DMS53 treated with DMSO at 0.1 percent for 48 hours (cell line): ENCODE measurements at regions not wholly inside any gene's neighbourhood (a gene's known extent, or its start where the extent isn't known, plus 50 kb on each side); places are given as distances from the start of the nearest gene placed in this dataset.
A peak's percentile ranks its signal among the peaks of the same experiment; 100 is the strongest.
"Not testable (repeated sequence)": the region's sequence is repeated elsewhere in the genome, so short reads cannot be mapped to it uniquely, and the experiment has no call there.

Experiments
- DNase-seq: peaks from one replicate; lab custom pipeline; 2025; ENCODE audit not compliant: unreplicated experiment; lab: John Stamatoyannopoulos, UW

- no peak for DNase-seq
These were observed 212.0 kb upstream of the IGFBP3 start for GRCh38 chr7:46133072-46133471.

GRCh38 chr7:46131916-46132795, 211.1 kb upstream of the IGFBP3 start:
- DNase-seq, result no peak

GRCh38 chr7:46129831-46130230, 208.8 kb upstream of the IGFBP3 start:
- DNase-seq, result no peak

GRCh38 chr7:46127814-46128213, 206.7 kb upstream of the IGFBP3 start:
- DNase-seq, result no peak

- DNase-seq, result no peak
These were observed 205.7 kb upstream of the IGFBP3 start for GRCh38 chr7:46126675-46127300.

GRCh38 chr7:46123756-46124343, 202.8 kb upstream of the IGFBP3 start:
- no peak for DNase-seq

GRCh38 chr7:46115410-46115809, 194.3 kb upstream of the IGFBP3 start:
- DNase-seq, result no peak

- no peak for DNase-seq
These were observed 188.4 kb upstream of the IGFBP3 start for GRCh38 chr7:46109437-46109836.

GRCh38 chr7:46108272-46108671, 187.2 kb upstream of the IGFBP3 start:
- DNase-seq, result no peak

GRCh38 chr7:46107610-46108217, 186.6 kb upstream of the IGFBP3 start:
- DNase-seq, result no peak

- DNase-seq, result no peak
These were observed 179.4 kb upstream of the IGFBP3 start for GRCh38 chr7:46100521-46100920.

GRCh38 chr7:46099076-46099475, 178.0 kb upstream of the IGFBP3 start:
- no peak for DNase-seq

- no peak for DNase-seq
These were observed 170.0 kb upstream of the IGFBP3 start for GRCh38 chr7:46091071-46091470.

- peak; percentile 5 for DNase-seq
These were observed 168.2 kb upstream of the IGFBP3 start for GRCh38 chr7:46089281-46089680.

- not testable (repeated sequence) for DNase-seq
These were observed 167.4 kb upstream of the IGFBP3 start for GRCh38 chr7:46088486-46088885.

GRCh38 chr7:46080595-46081159, 159.6 kb upstream of the IGFBP3 start:
- DNase-seq, result no peak

GRCh38 chr7:46079421-46079820, 158.3 kb upstream of the IGFBP3 start:
- DNase-seq, result no peak

GRCh38 chr7:46076527-46076926, 155.5 kb upstream of the IGFBP3 start:
- DNase-seq, result no peak

GRCh38 chr7:46072722-46073121, 151.7 kb upstream of the IGFBP3 start:
- DNase-seq, result no peak

- no peak for DNase-seq
These were observed 150.5 kb upstream of the IGFBP3 start for GRCh38 chr7:46071601-46072000.

GRCh38 chr7:46071076-46071475, 150.0 kb upstream of the IGFBP3 start:
- no peak for DNase-seq
